ENCODE measurements at regions not wholly inside any gene's neighbourhood (a gene's known extent, or its start where the extent isn't known, plus 50 kb on each side); places are given as distances from the start of the nearest gene placed in this dataset.

DNA sequence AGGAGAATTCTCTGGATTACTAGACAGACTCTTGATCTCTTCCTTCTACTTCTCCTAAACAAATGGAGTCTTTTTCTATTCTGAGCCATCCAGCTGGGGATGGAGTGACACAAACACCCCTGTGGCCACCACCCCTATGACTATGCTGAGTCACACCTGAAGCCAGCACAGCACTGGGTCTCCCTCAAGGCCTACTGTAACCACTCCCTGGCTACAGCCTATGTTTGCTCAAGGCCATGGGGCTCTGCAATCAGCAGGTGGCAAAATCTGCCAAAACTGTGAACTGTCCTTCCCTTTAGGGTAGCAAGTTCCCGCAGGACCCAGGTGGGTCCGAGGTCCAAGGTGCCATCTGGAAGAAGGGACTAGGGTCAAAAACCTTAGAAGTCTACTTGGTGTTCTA is 132.3 kb downstream of the TINAG start:
- TF ChIP-seq, protein P1, sequence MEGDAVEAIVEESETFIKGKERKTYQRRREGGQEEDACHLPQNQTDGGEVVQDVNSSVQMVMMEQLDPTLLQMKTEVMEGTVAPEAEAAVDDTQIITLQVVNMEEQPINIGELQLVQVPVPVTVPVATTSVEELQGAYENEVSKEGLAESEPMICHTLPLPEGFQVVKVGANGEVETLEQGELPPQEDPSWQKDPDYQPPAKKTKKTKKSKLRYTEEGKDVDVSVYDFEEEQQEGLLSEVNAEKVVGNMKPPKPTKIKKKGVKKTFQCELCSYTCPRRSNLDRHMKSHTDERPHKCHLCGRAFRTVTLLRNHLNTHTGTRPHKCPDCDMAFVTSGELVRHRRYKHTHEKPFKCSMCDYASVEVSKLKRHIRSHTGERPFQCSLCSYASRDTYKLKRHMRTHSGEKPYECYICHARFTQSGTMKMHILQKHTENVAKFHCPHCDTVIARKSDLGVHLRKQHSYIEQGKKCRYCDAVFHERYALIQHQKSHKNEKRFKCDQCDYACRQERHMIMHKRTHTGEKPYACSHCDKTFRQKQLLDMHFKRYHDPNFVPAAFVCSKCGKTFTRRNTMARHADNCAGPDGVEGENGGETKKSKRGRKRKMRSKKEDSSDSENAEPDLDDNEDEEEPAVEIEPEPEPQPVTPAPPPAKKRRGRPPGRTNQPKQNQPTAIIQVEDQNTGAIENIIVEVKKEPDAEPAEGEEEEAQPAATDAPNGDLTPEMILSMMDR (IDR thresholded peaks at IDR 0.05; ENCODE audit: insufficient read depth, low read length, poor library complexity, severe bottlenecking) = no peak
- Histone ChIP-seq H3K27me3 (replicated peaks; ENCODE audit: control insufficient read depth, insufficient read depth, low read length) (no peaks in the 10 kb centered on the region), H3K4me3 (replicated peaks; ENCODE audit: low read depth, low read length) (no peak overlapping the region), H3K36me3 (ENCODE audit: control insufficient read depth, insufficient read depth, low read length) (no peaks in the 10 kb centered on the region)
- no peak for DNase-seq (ENCODE audit: extremely low read depth, insufficient read length)

DNA sequence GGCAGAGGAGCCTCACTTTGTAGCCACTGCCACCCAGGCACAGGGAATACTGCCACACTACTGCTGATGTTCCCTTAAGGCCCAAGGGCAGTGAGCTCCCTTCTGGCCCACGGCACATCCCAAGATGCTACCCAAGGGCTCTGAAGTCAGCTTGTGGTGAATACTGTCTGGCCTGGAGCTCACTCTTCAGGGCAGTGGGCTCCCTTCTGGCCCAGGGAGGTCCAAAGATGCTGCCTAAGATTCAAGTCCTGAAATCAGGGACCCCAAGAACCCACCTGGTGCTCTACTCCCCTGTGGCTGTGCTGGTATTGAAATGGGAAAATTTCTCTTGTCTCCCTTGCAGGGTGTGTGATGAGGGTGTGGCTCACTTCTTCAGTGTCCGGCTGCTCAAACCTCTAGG is 132.8 kb downstream of the TINAG start:
- H3K36me3 ChIP-seq (ENCODE audit: control insufficient read depth, insufficient read depth, low read length) = no peaks in the 10 kb centered on the region

GRCh38 chr6:54441687-54442248 is 133.5 kb downstream of the TINAG start:
- Histone ChIP-seq H3K27me3 (replicated peaks; ENCODE audit: control insufficient read depth, insufficient read depth, low read length) (no peaks in the 10 kb centered on the region), H3K4me3 (replicated peaks; ENCODE audit: low read depth, low read length) (no peak overlapping the region), H3K36me3 (ENCODE audit: control insufficient read depth, insufficient read depth, low read length) (no peaks in the 10 kb centered on the region)
- TF ChIP-seq, protein P1 (IDR thresholded peaks at IDR 0.05; ENCODE audit: insufficient read depth, low read length, poor library complexity, severe bottlenecking) = no peak
- DNase-seq (ENCODE audit: extremely low read depth, insufficient read length) = no peak

More for the DNA sequence above, 132.8 kb downstream of the TINAG start:
- H3K4me3 ChIP-seq (replicated peaks; ENCODE audit: low read depth, low read length) = no peak overlapping the region
- TF ChIP-seq, protein P1 (IDR thresholded peaks at IDR 0.05; ENCODE audit: insufficient read depth, low read length, poor library complexity, severe bottlenecking) = no peak
- H3K27me3 ChIP-seq (replicated peaks; ENCODE audit: control insufficient read depth, insufficient read depth, low read length) = no peaks in the 10 kb centered on the region
- no peak for DNase-seq (ENCODE audit: extremely low read depth, insufficient read length)

DNA sequence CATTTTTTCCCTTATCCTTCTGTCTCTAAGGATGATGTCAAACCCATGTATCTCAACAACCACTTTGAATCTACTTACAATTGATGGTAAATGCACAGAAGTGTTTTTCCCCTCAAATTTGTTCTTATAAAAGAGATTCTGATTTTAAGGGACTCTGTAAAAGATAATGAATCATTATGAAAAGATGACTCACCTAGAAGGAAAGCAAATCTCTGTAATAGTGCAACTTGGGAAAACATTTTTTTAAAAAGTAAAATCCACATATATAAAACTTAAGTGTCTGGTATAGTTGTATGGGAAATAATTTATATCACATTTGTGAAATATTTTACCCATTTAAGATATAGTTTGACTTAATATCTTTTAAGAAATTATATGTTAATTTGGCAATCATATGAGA is 137.0 kb downstream of the TINAG start:
- no peak overlapping the region for H3K4me3 ChIP-seq (replicated peaks; ENCODE audit: low read depth, low read length)
- no peaks in the 10 kb centered on the region for H3K36me3 ChIP-seq (ENCODE audit: control insufficient read depth, insufficient read depth, low read length)
- no peaks in the 10 kb centered on the region for H3K27me3 ChIP-seq (replicated peaks; ENCODE audit: control insufficient read depth, insufficient read depth, low read length)
- DNase-seq (ENCODE audit: extremely low read depth, insufficient read length) = no peak
- TF ChIP-seq, protein P1 (IDR thresholded peaks at IDR 0.05; ENCODE audit: insufficient read depth, low read length, poor library complexity, severe bottlenecking) = no peak

- no peak for DNase-seq (ENCODE audit: extremely low read depth, insufficient read length)
- H3K36me3 ChIP-seq (ENCODE audit: control insufficient read depth, insufficient read depth, low read length) = no peaks in the 10 kb centered on the region
- TF ChIP-seq, protein P1 (IDR thresholded peaks at IDR 0.05; ENCODE audit: insufficient read depth, low read length, poor library complexity, severe bottlenecking) = no peak
- no peak overlapping the region for H3K4me3 ChIP-seq (replicated peaks; ENCODE audit: low read depth, low read length)
- H3K27me3 ChIP-seq (replicated peaks; ENCODE audit: control insufficient read depth, insufficient read depth, low read length) = no peaks in the 10 kb centered on the region
Observed at GRCh38 chr6:54448617-54449016, 140.4 kb downstream of the TINAG start.

- TF ChIP-seq, protein P1 (IDR thresholded peaks at IDR 0.05; ENCODE audit: insufficient read depth, low read length, poor library complexity, severe bottlenecking) = no peak
Observed at GRCh38 chr6:54451516-54451915, 143.3 kb downstream of the TINAG start.

More at GRCh38 chr6:54451516-54451915, 143.3 kb downstream of the TINAG start:
- no peak for DNase-seq (ENCODE audit: extremely low read depth, insufficient read length)
- no peaks in the 10 kb centered on the region for H3K36me3 ChIP-seq (ENCODE audit: control insufficient read depth, insufficient read depth, low read length)
- H3K4me3 ChIP-seq (replicated peaks; ENCODE audit: low read depth, low read length) = no peak overlapping the region
- H3K27me3 ChIP-seq (replicated peaks; ENCODE audit: control insufficient read depth, insufficient read depth, low read length) = no peaks in the 10 kb centered on the region

Measured in GM06990 (cell line).